HepG2 (cell line): ENCODE measurements at regions not wholly inside any gene's neighbourhood (a gene's known extent, or its start where the extent isn't known, plus 50 kb on each side); places are given as distances from the start of the nearest gene placed in this dataset.

Experiments
- ATAC-seq: fragments of 200-7000 bp; cut with Tn5 transposase; 3 replicates; pipeline ENCODE4 v1.9.1; 2020; ENCODE audit warnings: mild to moderate bottlenecking, moderate library complexity
- BruUV-seq: library from RNA; stranded (reverse); fragments of 400-500 nt; replicated peaks from 2 replicates; lab custom pipeline; 2021; lab: Mats Ljungman, UMichigan
- CTCF ChIA-PET: fragments of 300-600 bp; formaldehyde crosslinking; extraction: SDS; loops from one replicate; lab custom pipeline; 2021; ENCODE audit warnings: low total read pairs, inconsistent platforms, low intra/inter-chr PET ratio; lab: Yijun Ruan, JAX
- POLR2A ChIA-PET: fragments of 350-600 bp; sonication (Branson Sonifier 250); formaldehyde crosslinking; loops from one replicate; lab custom pipeline; 2020; ENCODE audit warnings: antibody characterized with exemption, inconsistent platforms; lab: Yijun Ruan, JAX
- DNase-seq: peaks from one replicate; pipeline ENCODE4 v3.0.0-alpha.2; 2015; ENCODE audit warnings: low spot score
- FAIRE-seq: peaks from 3 replicates; lab custom pipeline; 2011; peaks lifted over from hg19 to GRCh38; lab: Jason Lieb, UNC
- H2AFZ ChIP-seq: one replicate; pipeline ENCODE4 v1.6.1; 2011; ENCODE audit warnings: low read length, inconsistent platforms
- H3K27ac ChIP-seq: fragments of 300-600 bp; 3 replicates; pipeline ENCODE4 v1.8.0; 2011; ENCODE audit warnings: mixed run types, mild to moderate bottlenecking, mixed read lengths, low read length, inconsistent platforms; ENCODE audit not compliant: insufficient read depth; ENCODE audit errors: extremely low read length
- H3K27me3 ChIP-seq, 2 experiments: fragments of 200-600 bp in 1 of 2; 2 replicates in 1 of 2; 3 replicates in 1 of 2; pipeline versions ENCODE4 v1.6.0 to v1.8.0; 2011; ENCODE audit warnings: low read length in 2 of 2, mild to moderate bottlenecking in 2 of 2, moderate library complexity in 2 of 2, inconsistent platforms in 1 of 2; ENCODE audit not compliant: insufficient read depth in 2 of 2, control insufficient read depth in 1 of 2
- H3K36me3 ChIP-seq, 2 experiments: fragments of 200-600 bp in 1 of 2; replicated peaks in 1 of 2; 2 replicates in 1 of 2; 3 replicates in 1 of 2; pipeline versions ENCODE4 v1.5.1 to v1.8.0; 2011; ENCODE audit warnings: low read length in 2 of 2, inconsistent platforms in 1 of 2; ENCODE audit not compliant: insufficient read depth in 2 of 2, control insufficient read depth in 1 of 2
- H3K4me1 ChIP-seq: 2 replicates; pipeline ENCODE4 v1.5.1; 2012; ENCODE audit warnings: low read length, inconsistent platforms; ENCODE audit not compliant: insufficient read depth
- H3K4me2 ChIP-seq: 2 replicates; pipeline ENCODE4 v1.6.0; 2011; ENCODE audit warnings: low read depth, low read length, inconsistent platforms
- H3K4me3 ChIP-seq, 3 experiments: fragments of 200-600 bp in 1 of 3; sonication (generic), shearing (Covaris generic) in 1 of 3; replicated peaks in 1 of 3; 2 replicates each; pipeline ENCODE4 v1.5.1; 2011 to 2016; ENCODE audit warnings: low read length in 3 of 3, inconsistent platforms in 2 of 3, low read depth in 2 of 3, mild to moderate bottlenecking in 2 of 3, control low read depth in 1 of 3, mixed read lengths in 1 of 3; ENCODE audit not compliant: insufficient read depth in 1 of 3
- H3K79me2 ChIP-seq: one replicate; pipeline ENCODE4 v1.6.1; 2011; ENCODE audit warnings: low read length, inconsistent platforms; ENCODE audit not compliant: insufficient read depth
- H3K9ac ChIP-seq: 2 replicates; pipeline ENCODE4 v1.6.0; 2011; ENCODE audit warnings: mild to moderate bottlenecking, low read depth, low read length, inconsistent platforms; ENCODE audit not compliant: insufficient read depth
- H3K9me3 ChIP-seq: 2 replicates; pipeline ENCODE4 v1.5.1; 2012; ENCODE audit warnings: mild to moderate bottlenecking, low read length
- H4K20me1 ChIP-seq: 2 replicates; pipeline ENCODE4 v1.6.0; 2011; ENCODE audit warnings: inconsistent platforms, mild to moderate bottlenecking, low read length, moderate library complexity; ENCODE audit not compliant: insufficient read depth
- CC2D1A ChIP-seq: sonication (generic); formaldehyde crosslinking; IDR thresholded peaks from 2 replicates; pipeline ENCODE4 v1.8.1; 2023; ENCODE audit warnings: mild to moderate bottlenecking, missing genetic modification reagents
- CENPT ChIP-seq: sonication (generic); formaldehyde crosslinking; IDR thresholded peaks from 2 replicates; pipeline ENCODE4 v1.8.0; 2022; ENCODE audit warnings: low read depth, mild to moderate bottlenecking, moderate library complexity, missing genetic modification reagents
- MTF1 ChIP-seq: sonication (generic); formaldehyde crosslinking; IDR thresholded peaks from 2 replicates; pipeline ENCODE4 v1.5.0; 2020; ENCODE audit warnings: missing genetic modification reagents
- POLR2AphosphoS5 ChIP-seq: IDR thresholded peaks from 2 replicates; pipeline ENCODE4 v1.6.1; 2012; ENCODE audit warnings: low read depth, low read length
- SRSF9 ChIP-seq: fragments of 200-400 bp; formaldehyde crosslinking; IDR thresholded peaks from 2 replicates; pipeline ENCODE4 v1.6.1; 2018; ENCODE audit warnings: borderline replicate concordance, mild to moderate bottlenecking, low read depth, low read length; ENCODE audit not compliant: insufficient read depth, poor library complexity, severe bottlenecking
- ZBTB14 ChIP-seq: sonication (generic); formaldehyde crosslinking; IDR thresholded peaks from 2 replicates; pipeline ENCODE4 v1.4.0; 2020; ENCODE audit warnings: missing genetic modification reagents
- ZEB1 ChIP-seq: IDR thresholded peaks from 2 replicates; pipeline ENCODE4 v1.6.1; 2012; ENCODE audit warnings: mild to moderate bottlenecking, low read depth, inconsistent platforms; ENCODE audit not compliant: insufficient replicate concordance
- ZNF18 ChIP-seq: sonication (generic); formaldehyde crosslinking; IDR thresholded peaks from 2 replicates; pipeline ENCODE4 v1.8.0; 2022; ENCODE audit warnings: mild to moderate bottlenecking, missing genetic modification reagents; ENCODE audit not compliant: insufficient replicate concordance
- ZNF205 ChIP-seq: IDR thresholded peaks from 2 replicates; pipeline ENCODE4 v1.6.1; 2018; ENCODE audit warnings: missing biosample characterization, missing genetic modification reagents
- ZNF367 ChIP-seq: sonication (generic); formaldehyde crosslinking; IDR thresholded peaks from 2 replicates; pipeline ENCODE4 v1.4.0; 2020; ENCODE audit warnings: missing genetic modification reagents, borderline replicate concordance
- ZNF44 ChIP-seq: sonication (generic); formaldehyde crosslinking; IDR thresholded peaks from 2 replicates; pipeline ENCODE4 v1.5.1; 2020; ENCODE audit warnings: mild to moderate bottlenecking, missing genetic modification reagents
- ZSCAN9 ChIP-seq: IDR thresholded peaks from 2 replicates; pipeline ENCODE4 v1.6.1; 2016; ENCODE audit warnings: borderline replicate concordance
- WGBS: methylation state at CpG from one replicate; pipeline ENCODE4 v1.1.6; 2017; ENCODE audit warnings: low lambda C conversion rate; 5-methylcytosine and 5-hydroxymethylcytosine counted together
- in situ Hi-C: cut with HindIII; loops from 2 replicates; pipeline ENCODE4 v1.10.0; 2017; ENCODE audit warnings: low pct_unique_long_range_greater_than_20kb; ENCODE audit not compliant: extremely low pct_ligation_motif_present
- intact Hi-C: fragments of 100-400 bp; cut with micrococcal nuclease; formaldehyde crosslinking; loops from one replicate; pipeline ENCODE4 v1.10.0; 2022; ENCODE audit not compliant: unreplicated experiment
- TF ChIP-seq, protein P1 (sequence below): sonication (generic); formaldehyde crosslinking; IDR thresholded peaks from 2 replicates; pipeline ENCODE4 v1.4.0; 2020; ENCODE audit warnings: low read depth, mild to moderate bottlenecking, missing genetic modification reagents
- TF ChIP-seq, protein P2 (sequence below), 2 experiments: sonication (generic) in 1 of 2; formaldehyde crosslinking in 1 of 2; IDR thresholded peaks; 2 replicates each; pipeline versions ENCODE4 v1.5.1 to v1.6.1; 2011 to 2020; ENCODE audit warnings: borderline replicate concordance in 1 of 2, low read depth in 1 of 2, low read length in 1 of 2, mild to moderate bottlenecking in 1 of 2, missing genetic modification reagents in 1 of 2, moderate library complexity in 1 of 2

- Histone ChIP-seq H3K27ac (no peak overlapping the region), H3K27me3 (no peaks in the 10 kb centered on the region), H4K20me1 (no peaks in the 10 kb centered on the region), H3K79me2 (no peaks in the 10 kb centered on the region), H3K9me3 (peaks cover 11% of the 10 kb centered on the region; the same call in 1 of the 2 replicates), H3K4me2 (no peak overlapping the region), H3K4me3 (no peak overlapping the region), H3K9ac (no peak overlapping the region), H2AFZ (no peak overlapping the region), H3K36me3 (no peaks in the 10 kb centered on the region), H3K4me1 (no peaks in the 10 kb centered on the region)
- in situ Hi-C loops (no loop called here), intact Hi-C loops (no loop called here)
- 0% methylated on average over 1 of the region's 1 CpG for WGBS
- no peak for DNase-seq
- TF ChIP-seq POLR2AphosphoS5, result no peak
- TF ChIP-seq ZSCAN9 (CRISPR knock-in tag), result no peak
- no peak for TF ChIP-seq ZNF44 (CRISPR knock-in tag)
- TF ChIP-seq ZNF367, result no peak
- TF ChIP-seq ZEB1, result no peak
- no peak for TF ChIP-seq ZNF18 (CRISPR knock-in tag)
- TF ChIP-seq ZNF205 (CRISPR knock-in tag), result no peak
- no peak for TF ChIP-seq ZBTB14 (CRISPR knock-in tag)
- TF ChIP-seq, protein P1, sequence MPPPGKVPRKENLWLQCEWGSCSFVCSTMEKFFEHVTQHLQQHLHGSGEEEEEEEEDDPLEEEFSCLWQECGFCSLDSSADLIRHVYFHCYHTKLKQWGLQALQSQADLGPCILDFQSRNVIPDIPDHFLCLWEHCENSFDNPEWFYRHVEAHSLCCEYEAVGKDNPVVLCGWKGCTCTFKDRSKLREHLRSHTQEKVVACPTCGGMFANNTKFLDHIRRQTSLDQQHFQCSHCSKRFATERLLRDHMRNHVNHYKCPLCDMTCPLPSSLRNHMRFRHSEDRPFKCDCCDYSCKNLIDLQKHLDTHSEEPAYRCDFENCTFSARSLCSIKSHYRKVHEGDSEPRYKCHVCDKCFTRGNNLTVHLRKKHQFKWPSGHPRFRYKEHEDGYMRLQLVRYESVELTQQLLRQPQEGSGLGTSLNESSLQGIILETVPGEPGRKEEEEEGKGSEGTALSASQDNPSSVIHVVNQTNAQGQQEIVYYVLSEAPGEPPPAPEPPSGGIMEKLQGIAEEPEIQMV (CRISPR knock-in tag), result no peak
- TF ChIP-seq, protein P2, sequence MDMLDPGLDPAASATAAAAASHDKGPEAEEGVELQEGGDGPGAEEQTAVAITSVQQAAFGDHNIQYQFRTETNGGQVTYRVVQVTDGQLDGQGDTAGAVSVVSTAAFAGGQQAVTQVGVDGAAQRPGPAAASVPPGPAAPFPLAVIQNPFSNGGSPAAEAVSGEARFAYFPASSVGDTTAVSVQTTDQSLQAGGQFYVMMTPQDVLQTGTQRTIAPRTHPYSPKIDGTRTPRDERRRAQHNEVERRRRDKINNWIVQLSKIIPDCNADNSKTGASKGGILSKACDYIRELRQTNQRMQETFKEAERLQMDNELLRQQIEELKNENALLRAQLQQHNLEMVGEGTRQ (IDR thresholded peaks at IDR 0.05; ENCODE audit: low read depth, low read length), result no peak
- TF ChIP-seq, protein P2 (CRISPR knock-in tag; IDR thresholded peaks at IDR 0.05; ENCODE audit: borderline replicate concordance), result no peak
- no peak for TF ChIP-seq MTF1 (CRISPR knock-in tag)
- TF ChIP-seq SRSF9, result no peak
- no peak for TF ChIP-seq CC2D1A (CRISPR knock-in tag)
- no peak for TF ChIP-seq CENPT (CRISPR knock-in tag)
- ChIA-PET POLR2A (no interaction called here), CTCF (no interaction called here)
- no TSS peak for BruUV-seq
- no peak for ATAC-seq
- FAIRE-seq, result no peak
These were observed 287.8 kb upstream of the CNTN5 start for GRCh38 chr11:98732947-98733346.
